ENCODE measurements at regions not wholly inside any gene's neighbourhood (a gene's known extent, or its start where the extent isn't known, plus 50 kb on each side); places are given as distances from the start of the nearest gene placed in this dataset.

- no peak for ATAC-seq
- FAIRE-seq, result no peak
- Histone ChIP-seq H3K27ac (ENCODE audit: control insufficient read depth, insufficient read depth) (no peak overlapping the region), H3K27me3 (replicated peaks in 1 of 2; ENCODE audit: control insufficient read depth in 2 of 2, insufficient read depth in 2 of 2, low read length in 1 of 2) (no peaks in the 10 kb centered on the region), H3K9me3 (replicated peaks; ENCODE audit: control insufficient read depth, insufficient read depth, low read length) (no peaks in the 10 kb centered on the region; the same call in 2 of the 3 replicates), H4K20me1 (ENCODE audit: control insufficient read depth, insufficient read depth) (no peaks in the 10 kb centered on the region), H2AFZ (ENCODE audit: control insufficient read depth, low read depth, low read length) (no peak overlapping the region), H3K4me3 (no peak overlapping the region), H3K36me3 (ENCODE audit: control insufficient read depth in 2 of 2, insufficient read depth in 2 of 2, low read length in 1 of 2) (no peaks in the 10 kb centered on the region), H3K9ac (ENCODE audit: control insufficient read depth, insufficient read depth, low read length) (no peak overlapping the region), H3K4me2 (ENCODE audit: control insufficient read depth, insufficient read depth) (no peak overlapping the region), H3K79me2 (ENCODE audit: control insufficient read depth, insufficient read depth, low read length) (no peaks in the 10 kb centered on the region), H3K4me1 (ENCODE audit: control insufficient read depth, insufficient read depth, low read length) (no peaks in the 10 kb centered on the region)
- BruUV-seq (replicated peaks), result no TSS peak
- RAD21 ChIA-PET (ENCODE audit: unreplicated experiment), result no interaction called here
- WGBS (ENCODE audit: insufficient coverage, insufficient replicate concordance, low lambda C conversion rate, missing lambda C conversion rate), result 78% methylated on average over 10 of the region's 10 CpGs
- CTCF ChIA-PET, result no interaction called here
- POLR2A ChIA-PET, result no interaction called here
- intact Hi-C loops (cut with micrococcal nuclease; ENCODE audit: unreplicated experiment), result no loop called here
- no peak for DNase-seq (ENCODE audit: low read depth, low spot score)
- in situ Hi-C loops (cut with MboI), result no loop called here
- SMC1A ChIA-PET (ENCODE audit: uncharacterized antibody, unreplicated experiment), result no interaction called here
- TF ChIP-seq RAD51 (IDR thresholded peaks at IDR 0.05), result no peak
- no peak for TF ChIP-seq JUND (IDR thresholded peaks at IDR 0.05; ENCODE audit: low read depth, low read length)
- TF ChIP-seq ZNF592 (IDR thresholded peaks at IDR 0.05), result no peak
- TF ChIP-seq BMI1 (IDR thresholded peaks at IDR 0.05; ENCODE audit: borderline replicate concordance), result no peak
- no peak for TF ChIP-seq ATF2 (IDR thresholded peaks at IDR 0.05; ENCODE audit: low read length)
- TF ChIP-seq RB1 (IDR thresholded peaks at IDR 0.05; ENCODE audit: borderline replicate concordance), result no peak
- TF ChIP-seq FOS (IDR thresholded peaks at IDR 0.05; ENCODE audit: borderline replicate concordance, extremely low read depth, insufficient read length), result no peak
- TF ChIP-seq CHD1 (IDR thresholded peaks at IDR 0.05; ENCODE audit: low read depth, low read length), result no peak
- no peak for TF ChIP-seq SREBF2 (IDR thresholded peaks at IDR 0.05; ENCODE audit: low read length)
- TF ChIP-seq DPF2 (IDR thresholded peaks at IDR 0.05), result no peak
- no peak for TF ChIP-seq SIX5 (IDR thresholded peaks at IDR 0.05; ENCODE audit: low read depth, low read length, severe bottlenecking)
- no peak for TF ChIP-seq ATF7 (IDR thresholded peaks at IDR 0.05; ENCODE audit: low read depth)
- no peak for TF ChIP-seq ZBTB4 (CRISPR knock-in tag; IDR thresholded peaks at IDR 0.05)
- TF ChIP-seq ZNF207 (IDR thresholded peaks at IDR 0.05; ENCODE audit: borderline replicate concordance), result no peak
- no peak for TF ChIP-seq NFXL1 (IDR thresholded peaks at IDR 0.05; ENCODE audit: borderline replicate concordance)
- no peak for TF ChIP-seq NKRF (conservative IDR thresholded peaks at IDR 0.05)
Observed at GRCh38 chr16:86858501-86858900, 280.2 kb downstream of the FOXL1 start.
